Thyroid gland (tissue), 4 donors: ENCODE measurements at regions not wholly inside any gene's neighbourhood (a gene's known extent, or its start where the extent isn't known, plus 50 kb on each side); places are given as distances from the start of the nearest gene placed in this dataset.

ENCODE experiments used
- DNase-seq, 2 donors: peaks; one replicate each; pipeline ENCODE4 v3.0.0-alpha.2; 2019
- H3K27ac ChIP-seq, 3 donors: fragments of 200-600 bp; sonication (generic); 1 replicate in 2 of 3; 2 replicates in 1 of 3; pipeline ENCODE4 v1.5.1; 2016 to 2019; ENCODE audit warnings: mild to moderate bottlenecking in 1 of 3, moderate library complexity in 1 of 3
- H3K27me3 ChIP-seq: fragments of 200-600 bp; sonication (generic); one replicate; pipeline ENCODE4 v1.5.1; 2019
- H3K36me3 ChIP-seq, 2 donors: fragments of 200-600 bp; sonication (generic); one replicate each; pipeline ENCODE4 v1.5.1; 2016 to 2019
- H3K4me1 ChIP-seq, 2 donors: fragments of 200-600 bp; sonication (generic); one replicate each; pipeline ENCODE4 v1.5.1; 2017 to 2019
- H3K4me3 ChIP-seq, 3 donors: fragments of 200-600 bp; sonication (generic); replicated peaks in 1 of 3; 1 replicate in 2 of 3; 2 replicates in 1 of 3; pipeline ENCODE4 v1.5.1; 2016; ENCODE audit warnings: mild to moderate bottlenecking in 1 of 3
- H3K9me3 ChIP-seq: fragments of 200-600 bp; sonication (generic); one replicate; pipeline ENCODE4 v1.5.1; 2017
- CTCF ChIP-seq, 6 experiments: fragments of 200-600 bp in 3 of 6; fragments of 450-650 bp in 3 of 6; sonication (generic) in 3 of 6; IDR thresholded peaks; one replicate each; pipeline ENCODE4 v1.5.1; 2016 to 2019; ENCODE audit warnings: antibody characterized with exemption in 6 of 6, mild to moderate bottlenecking in 2 of 6, inconsistent platforms in 1 of 6, moderate library complexity in 1 of 6
- POLR2A ChIP-seq, 2 donors: fragments of 450-650 bp; IDR thresholded peaks; one replicate each; pipeline ENCODE4 v1.6.1; 2017; ENCODE audit warnings: antibody characterized with exemption in 2 of 2, mild to moderate bottlenecking in 2 of 2, moderate library complexity in 1 of 2
- WGBS, 2 donors: methylation state at CpG; one replicate each; pipeline ENCODE4 v1.1.5; 2017; 5-methylcytosine and 5-hydroxymethylcytosine counted together
- intact Hi-C: fragments of 100-400 bp; cut with DNase I; formaldehyde crosslinking; loops from one replicate; pipeline ENCODE4 v1.15.1; 2023

GRCh38 chr13:48910686-48911085, 65.0 kb upstream of the FNDC3A start:
- intact Hi-C loops = no loop called here
- Histone ChIP-seq H3K36me3 (no peaks in the 10 kb centered on the region), H3K4me1 (no peaks in the 10 kb centered on the region), H3K27ac (no peak overlapping the region), H3K9me3 (no peaks in the 10 kb centered on the region), H3K27me3 (no peaks in the 10 kb centered on the region), H3K4me3 (no peak overlapping the region)
- 40 to 45% methylated on average over 2 of the region's 2 CpGs for WGBS, 2 donors
- no peak for DNase-seq
- no peak for TF ChIP-seq POLR2A (IDR thresholded peaks at IDR 0.05)
- TF ChIP-seq CTCF (IDR thresholded peaks at IDR 0.05) = no peak

- no peak for DNase-seq
- Histone ChIP-seq H3K36me3 (no peaks in the 10 kb centered on the region), H3K27ac (no peak overlapping the region), H3K4me3 (no peak overlapping the region), H3K4me1 (no peaks in the 10 kb centered on the region), H3K27me3 (no peaks in the 10 kb centered on the region), H3K9me3 (no peaks in the 10 kb centered on the region)
- WGBS, 2 donors = 62 to 73% methylated on average over 1 of the region's 1 CpG
- no peak for TF ChIP-seq CTCF (IDR thresholded peaks at IDR 0.05)
- TF ChIP-seq POLR2A (IDR thresholded peaks at IDR 0.05) = no peak
- intact Hi-C loops = no loop called here
Observed at GRCh38 chr13:48919751-48920150, 56.0 kb upstream of the FNDC3A start.

DNA sequence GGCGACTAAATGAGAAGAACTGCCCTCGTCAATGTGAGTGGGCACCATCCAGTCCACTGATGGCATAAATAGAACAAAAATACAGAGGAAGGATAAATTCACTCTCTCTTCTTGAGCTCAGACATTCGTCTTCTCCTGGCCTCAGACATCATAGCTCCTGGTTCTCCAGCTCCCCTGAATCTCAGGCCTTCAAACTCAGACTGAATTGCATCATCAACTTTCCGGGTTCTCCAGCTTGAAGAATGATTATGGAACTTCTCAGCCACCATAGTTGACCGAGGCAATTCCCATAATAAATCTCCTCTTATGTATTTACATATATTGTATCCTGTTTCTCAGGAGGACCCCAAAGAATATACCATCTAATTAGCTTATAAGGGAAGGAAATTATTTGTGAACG, 55.0 kb upstream of the FNDC3A start:
- DNase-seq = no peak
- H3K9me3 ChIP-seq = no peaks in the 10 kb centered on the region
- no peak for TF ChIP-seq POLR2A (IDR thresholded peaks at IDR 0.05)
- TF ChIP-seq CTCF (IDR thresholded peaks at IDR 0.05) = no peak
- no peak overlapping the region for H3K27ac ChIP-seq
- H3K4me1 ChIP-seq = no peaks in the 10 kb centered on the region
- intact Hi-C loops = no loop called here
- no peak overlapping the region for H3K4me3 ChIP-seq
- H3K36me3 ChIP-seq = no peaks in the 10 kb centered on the region
- H3K27me3 ChIP-seq = no peaks in the 10 kb centered on the region
- WGBS, 2 donors = 87 to 90% methylated on average over 6 of the region's 6 CpGs

DNA sequence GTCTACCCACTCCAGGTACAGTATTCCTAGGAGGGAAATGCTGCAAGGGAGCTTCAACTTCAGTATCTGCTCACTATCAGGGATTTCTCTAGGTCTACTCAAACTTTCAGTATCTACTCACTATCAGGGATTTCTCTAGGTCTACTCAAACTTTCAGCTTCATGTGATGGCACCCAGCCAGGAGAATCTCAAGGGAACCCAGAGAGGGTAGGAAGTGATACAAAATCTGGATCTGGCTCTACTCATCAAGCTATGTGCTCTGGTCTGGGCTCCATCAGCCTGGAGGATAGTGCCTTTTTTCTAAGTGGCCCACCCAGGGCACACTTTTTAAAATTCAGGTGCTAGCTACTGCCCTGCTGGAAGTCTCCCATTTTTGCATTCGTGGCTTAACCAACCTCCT, 52.3 kb upstream of the FNDC3A start:
- H3K4me3 ChIP-seq = no peak overlapping the region
- no peak for DNase-seq
- H3K36me3 ChIP-seq = no peaks in the 10 kb centered on the region
- no peaks in the 10 kb centered on the region for H3K4me1 ChIP-seq
- no peaks in the 10 kb centered on the region for H3K9me3 ChIP-seq
- 84 to 91% methylated on average over 1 of the region's 1 CpG for WGBS, 2 donors
- intact Hi-C loops = no loop called here
- TF ChIP-seq POLR2A (IDR thresholded peaks at IDR 0.05) (no peak), CTCF (IDR thresholded peaks at IDR 0.05) (no peak)
- H3K27me3 ChIP-seq = no peaks in the 10 kb centered on the region
- H3K27ac ChIP-seq = no peak overlapping the region

- no peak for TF ChIP-seq POLR2A (IDR thresholded peaks at IDR 0.05)
- TF ChIP-seq CTCF (IDR thresholded peaks at IDR 0.05) = no peak
Observed at GRCh38 chr13:48925001-48925400, 50.7 kb upstream of the FNDC3A start.

More at GRCh38 chr13:48925001-48925400, 50.7 kb upstream of the FNDC3A start:
- WGBS, 2 donors = 93 to 100% methylated on average over 2 of the region's 2 CpGs
- Histone ChIP-seq H3K27ac (no peak overlapping the region), H3K36me3 (no peaks in the 10 kb centered on the region), H3K4me1 (no peaks in the 10 kb centered on the region), H3K4me3 (no peak overlapping the region), H3K9me3 (no peaks in the 10 kb centered on the region), H3K27me3 (no peaks in the 10 kb centered on the region)
- intact Hi-C loops = no loop called here
- no peak for DNase-seq
